ENCODE measurements at regions not wholly inside any gene's neighbourhood (a gene's known extent, or its start where the extent isn't known, plus 50 kb on each side); places are given as distances from the start of the nearest gene placed in this dataset.

GRCh38 chr12:123085730-123086487 is 65.0 kb downstream of the PITPNM2 start:
- DNase-seq (no peak), ATAC-seq (ENCODE audit: low read depth in 2 of 2) (peak; percentile 31 to 49)
- Mint-ChIP-seq H3K27ac (peak overlapping the region in 2 of 3 donors; percentile 66 to 72), H3K27me3 (no peaks in the 10 kb centered on the region), H3K4me1 (peaks cover 11 to 73% (median 21%) of the 10 kb centered on the region in 4 donors), H3K36me3 (peaks cover 7% of the 10 kb centered on the region), H3K9me3 (no peaks in the 10 kb centered on the region), H3K4me3 (no peak overlapping the region)
- no peaks in the 10 kb centered on the region for H3K4me1 ChIP-seq (ENCODE audit: control insufficient read depth, insufficient read depth, low read length, poor library complexity, severe bottlenecking)
- no peak overlapping the region for H3K4me3 ChIP-seq (ENCODE audit: low read depth, low read length)
- H3K36me3 ChIP-seq (ENCODE audit: control insufficient read depth, insufficient read depth, low read length): no peaks in the 10 kb centered on the region
- H3K9me3 ChIP-seq (ENCODE audit: control insufficient read depth in 2 of 2, low read length in 2 of 2): no peaks in the 10 kb centered on the region
- H3K27me3 ChIP-seq (ENCODE audit: control insufficient read depth, insufficient read depth, low read length): no peaks in the 10 kb centered on the region
- no peak overlapping the region for H3K27ac ChIP-seq (ENCODE audit: insufficient read depth, low read length, poor library complexity, severe bottlenecking)

GRCh38 chr12:123085066-123085465 is 65.8 kb downstream of the PITPNM2 start:
- Mint-ChIP-seq H3K4me1 (peaks cover 11 to 71% (median 21%) of the 10 kb centered on the region in 4 donors), H3K9me3 (no peaks in the 10 kb centered on the region), H3K27ac (peak overlapping the region; percentile 38 to 72 (median 49)), H3K36me3 (peaks cover 7% of the 10 kb centered on the region), H3K4me3 (peak overlapping the region in 1 of 4 donors; percentile 82), H3K27me3 (no peaks in the 10 kb centered on the region)
- H3K4me1 ChIP-seq (ENCODE audit: control insufficient read depth, insufficient read depth, low read length, poor library complexity, severe bottlenecking): no peaks in the 10 kb centered on the region
- H3K36me3 ChIP-seq (ENCODE audit: control insufficient read depth, insufficient read depth, low read length): no peaks in the 10 kb centered on the region
- H3K4me3 ChIP-seq (ENCODE audit: low read depth, low read length): no peak overlapping the region
- ATAC-seq (ENCODE audit: low read depth in 2 of 2) (no peak), DNase-seq (no peak)
- H3K27me3 ChIP-seq (ENCODE audit: control insufficient read depth, insufficient read depth, low read length): no peaks in the 10 kb centered on the region
- no peak overlapping the region for H3K27ac ChIP-seq (ENCODE audit: insufficient read depth, low read length, poor library complexity, severe bottlenecking)
- H3K9me3 ChIP-seq (ENCODE audit: control insufficient read depth in 2 of 2, low read length in 2 of 2): no peaks in the 10 kb centered on the region

DNA sequence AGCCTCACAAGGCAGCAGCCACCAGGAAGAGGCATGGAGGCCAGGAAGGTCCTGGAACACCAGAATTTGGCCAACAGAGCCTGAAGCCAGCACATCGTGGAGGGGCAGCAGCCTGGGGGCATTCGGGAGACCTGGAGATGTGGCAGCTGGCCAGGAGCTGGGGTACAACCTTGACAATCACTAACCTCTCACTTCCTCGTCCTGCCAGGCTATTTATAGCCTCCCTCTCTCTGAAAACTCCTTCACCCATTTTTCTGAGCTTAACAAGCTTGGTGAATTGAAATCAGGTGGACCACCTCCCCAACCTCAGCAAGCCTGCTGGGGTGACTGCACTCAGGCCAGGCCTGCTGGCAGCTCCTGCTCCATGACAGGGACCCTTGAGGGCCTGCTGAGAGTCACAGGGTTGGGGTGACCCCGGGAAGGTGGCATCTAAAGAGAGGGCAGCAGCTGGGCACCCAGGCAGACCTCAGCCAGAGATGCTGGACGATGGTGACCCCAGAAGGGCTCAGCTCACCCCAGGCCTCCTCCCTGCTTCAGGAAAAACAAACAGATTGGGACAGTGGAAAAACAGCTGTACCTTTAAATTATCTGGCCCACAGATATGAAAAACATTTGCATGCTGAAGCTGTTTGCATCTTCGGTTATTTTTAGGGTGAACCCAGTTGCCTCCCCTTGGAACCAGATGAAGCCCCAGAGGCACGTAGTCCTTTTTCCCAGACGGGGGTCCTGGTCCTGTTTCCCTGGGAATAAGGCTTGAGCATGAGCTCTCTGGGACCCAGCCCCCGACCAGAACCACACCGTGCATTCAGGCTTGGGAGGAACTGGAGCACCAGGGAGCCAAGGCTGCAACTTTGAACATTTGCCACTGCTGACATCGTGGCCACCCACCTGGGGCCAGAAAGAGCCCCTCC is 67.0 kb downstream of the PITPNM2 start:
- ATAC-seq (ENCODE audit: low read depth in 2 of 2) (no peak), DNase-seq (no peak)
- H3K4me3 Mint-ChIP-seq: no peak overlapping the region
- no peaks in the 10 kb centered on the region for H3K36me3 ChIP-seq (ENCODE audit: control insufficient read depth, insufficient read depth, low read length)
- no peaks in the 10 kb centered on the region for H3K4me1 ChIP-seq (ENCODE audit: control insufficient read depth, insufficient read depth, low read length, poor library complexity, severe bottlenecking)
- no peak overlapping the region for H3K4me3 ChIP-seq (ENCODE audit: low read depth, low read length)
- peaks cover 3% of the 10 kb centered on the region for H3K36me3 Mint-ChIP-seq
- no peak overlapping the region for H3K27ac ChIP-seq (ENCODE audit: insufficient read depth, low read length, poor library complexity, severe bottlenecking)
- H3K27me3 Mint-ChIP-seq: no peaks in the 10 kb centered on the region
- peaks cover 15 to 70% (median 23%) of the 10 kb centered on the region in 4 donors for H3K4me1 Mint-ChIP-seq
- H3K27ac Mint-ChIP-seq: peak overlapping the region; percentile 75 to 94 (median 83)
- H3K27me3 ChIP-seq (ENCODE audit: control insufficient read depth, insufficient read depth, low read length): no peaks in the 10 kb centered on the region
- H3K9me3 Mint-ChIP-seq: no peaks in the 10 kb centered on the region
- no peaks in the 10 kb centered on the region for H3K9me3 ChIP-seq (ENCODE audit: control insufficient read depth in 2 of 2, low read length in 2 of 2)

GRCh38 chr12:123080634-123081033 is 70.3 kb downstream of the PITPNM2 start:
- Mint-ChIP-seq H3K9me3 (no peaks in the 10 kb centered on the region), H3K4me1 (peaks cover 13 to 69% (median 30%) of the 10 kb centered on the region in 4 donors), H3K27me3 (no peaks in the 10 kb centered on the region), H3K36me3 (no peaks in the 10 kb centered on the region), H3K27ac (peak overlapping the region in 1 of 3 donors; percentile 91), H3K4me3 (no peak overlapping the region)
- Histone ChIP-seq H3K36me3 (ENCODE audit: control insufficient read depth, insufficient read depth, low read length) (no peaks in the 10 kb centered on the region), H3K27me3 (ENCODE audit: control insufficient read depth, insufficient read depth, low read length) (no peaks in the 10 kb centered on the region), H3K4me3 (ENCODE audit: low read depth, low read length) (no peak overlapping the region), H3K9me3 (ENCODE audit: control insufficient read depth in 2 of 2, low read length in 2 of 2) (no peaks in the 10 kb centered on the region), H3K4me1 (ENCODE audit: control insufficient read depth, insufficient read depth, low read length, poor library complexity, severe bottlenecking) (peaks cover 20% of the 10 kb centered on the region), H3K27ac (ENCODE audit: insufficient read depth, low read length, poor library complexity, severe bottlenecking) (peak overlapping the region; percentile 23)
- DNase-seq: no peak
- ATAC-seq (ENCODE audit: low read depth in 2 of 2): no peak

- no peak overlapping the region for H3K4me3 ChIP-seq (ENCODE audit: low read depth, low read length)
- no peaks in the 10 kb centered on the region for H3K9me3 ChIP-seq (ENCODE audit: control insufficient read depth in 2 of 2, low read length in 2 of 2)
- H3K4me1 ChIP-seq (ENCODE audit: control insufficient read depth, insufficient read depth, low read length, poor library complexity, severe bottlenecking): peaks cover 40% of the 10 kb centered on the region
- Mint-ChIP-seq H3K4me1 (peaks cover 9 to 70% (median 40%) of the 10 kb centered on the region in 4 donors), H3K4me3 (no peak overlapping the region), H3K27me3 (no peaks in the 10 kb centered on the region), H3K9me3 (no peaks in the 10 kb centered on the region), H3K27ac (peak overlapping the region; percentile 82 to 91 (median 90)), H3K36me3 (no peaks in the 10 kb centered on the region)
- DNase-seq (no peak), ATAC-seq (ENCODE audit: low read depth in 2 of 2) (no peak)
- no peaks in the 10 kb centered on the region for H3K27me3 ChIP-seq (ENCODE audit: control insufficient read depth, insufficient read depth, low read length)
- H3K36me3 ChIP-seq (ENCODE audit: control insufficient read depth, insufficient read depth, low read length): no peaks in the 10 kb centered on the region
- H3K27ac ChIP-seq (ENCODE audit: insufficient read depth, low read length, poor library complexity, severe bottlenecking): no peak overlapping the region
Measured at GRCh38 chr12:123078531-123079155, 72.2 kb downstream of the PITPNM2 start.

GRCh38 chr12:123078120-123078465 is 72.8 kb downstream of the PITPNM2 start:
- Histone ChIP-seq H3K36me3 (ENCODE audit: control insufficient read depth, insufficient read depth, low read length) (no peaks in the 10 kb centered on the region), H3K4me1 (ENCODE audit: control insufficient read depth, insufficient read depth, low read length, poor library complexity, severe bottlenecking) (peaks cover 45% of the 10 kb centered on the region), H3K27ac (ENCODE audit: insufficient read depth, low read length, poor library complexity, severe bottlenecking) (no peak overlapping the region), H3K4me3 (ENCODE audit: low read depth, low read length) (no peak overlapping the region), H3K27me3 (ENCODE audit: control insufficient read depth, insufficient read depth, low read length) (no peaks in the 10 kb centered on the region), H3K9me3 (ENCODE audit: control insufficient read depth in 2 of 2, low read length in 2 of 2) (no peaks in the 10 kb centered on the region)
- Mint-ChIP-seq H3K9me3 (no peaks in the 10 kb centered on the region), H3K27ac (peak overlapping the region in 1 of 3 donors; percentile 82), H3K27me3 (peaks cover 2% of the 10 kb centered on the region), H3K4me1 (peaks cover 9 to 70% (median 43%) of the 10 kb centered on the region in 4 donors), H3K4me3 (no peak overlapping the region), H3K36me3 (no peaks in the 10 kb centered on the region)
- DNase-seq: no peak
- ATAC-seq (ENCODE audit: low read depth in 2 of 2): no peak

- Mint-ChIP-seq H3K9me3 (no peaks in the 10 kb centered on the region), H3K27ac (peak overlapping the region; percentile 89 to 97 (median 95)), H3K27me3 (peaks cover 4% of the 10 kb centered on the region), H3K4me3 (peak overlapping the region in 3 of 4 donors; percentile 36 to 96 (median 84)), H3K36me3 (no peaks in the 10 kb centered on the region), H3K4me1 (peaks cover 9 to 67% (median 43%) of the 10 kb centered on the region in 4 donors)
- DNase-seq: no peak
- Histone ChIP-seq H3K4me1 (ENCODE audit: control insufficient read depth, insufficient read depth, low read length, poor library complexity, severe bottlenecking) (peaks cover 49% of the 10 kb centered on the region), H3K9me3 (ENCODE audit: control insufficient read depth in 2 of 2, low read length in 2 of 2) (no peaks in the 10 kb centered on the region), H3K4me3 (ENCODE audit: low read depth, low read length) (no peak overlapping the region), H3K36me3 (ENCODE audit: control insufficient read depth, insufficient read depth, low read length) (no peaks in the 10 kb centered on the region), H3K27me3 (ENCODE audit: control insufficient read depth, insufficient read depth, low read length) (no peaks in the 10 kb centered on the region), H3K27ac (ENCODE audit: insufficient read depth, low read length, poor library complexity, severe bottlenecking) (peak overlapping the region; percentile 79)
- no peak for ATAC-seq (ENCODE audit: low read depth in 2 of 2)
Measured at GRCh38 chr12:123077298-123078119, 73.4 kb downstream of the PITPNM2 start.
